ENCODE measurements at regions not wholly inside any gene's neighbourhood (a gene's known extent, or its start where the extent isn't known, plus 50 kb on each side); places are given as distances from the start of the nearest gene placed in this dataset.

DNA sequence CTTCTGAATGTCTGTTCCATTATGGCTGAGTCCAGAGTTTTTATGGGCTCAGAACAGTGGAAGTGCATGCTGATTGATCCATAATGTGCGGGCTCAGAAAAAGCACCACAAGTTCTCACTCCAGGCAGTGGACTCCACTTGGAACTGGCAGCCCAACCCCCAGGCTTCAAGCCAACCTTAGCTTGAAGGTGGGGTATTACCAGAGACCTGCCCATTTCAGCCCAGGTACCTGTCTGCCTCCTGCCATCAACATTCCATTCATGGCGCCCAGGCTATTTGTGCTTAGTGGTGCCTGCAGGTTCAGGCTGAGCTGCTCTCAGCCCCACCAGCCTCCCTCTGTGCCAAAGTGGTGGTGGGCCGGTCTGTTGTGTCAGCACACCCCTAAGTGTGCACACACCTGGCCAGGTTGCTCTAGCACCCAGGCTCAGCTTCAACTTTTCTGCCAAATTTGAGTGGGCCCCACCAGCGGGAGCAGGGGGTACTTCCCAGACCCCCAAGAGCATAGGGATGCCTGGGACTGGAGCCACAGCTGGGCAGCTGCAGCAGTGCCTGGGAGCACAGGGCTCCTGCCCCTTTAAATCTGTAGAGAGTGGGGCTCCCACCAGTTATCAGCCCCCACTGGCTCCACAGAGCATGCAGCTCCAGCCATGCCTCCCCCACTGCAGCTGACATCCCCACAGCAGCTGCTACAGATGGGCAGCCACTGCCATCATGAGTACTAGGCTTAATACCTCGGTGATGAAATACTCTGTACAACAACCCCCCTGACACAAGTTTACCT lies 1025.3 kb downstream of the PCDH19 start:
- TF ChIP-seq POLR2A (IDR thresholded peaks at IDR 0.05; ENCODE audit: low read length) (no peak), GATA1 (IDR thresholded peaks at IDR 0.05; ENCODE audit: low read depth, low read length) (no peak)

Measured in erythroblast (primary cell).